Astrocyte of the spinal cord (primary cell): ENCODE measurements at regions not wholly inside any gene's neighbourhood (a gene's known extent, or its start where the extent isn't known, plus 50 kb on each side); places are given as distances from the start of the nearest gene placed in this dataset.

Source experiments
- DNase-seq: peaks from one replicate; pipeline ENCODE4 v3.0.0; 2011; ENCODE audit warnings: low read depth, low spot score
- H3K4me3 ChIP-seq: 2 replicates; pipeline ENCODE4 v1.5.1; 2011; ENCODE audit warnings: low read depth, mild to moderate bottlenecking, low read length, moderate library complexity
- CTCF ChIP-seq: IDR thresholded peaks from 2 replicates; pipeline ENCODE4 v1.5.1; 2012; ENCODE audit warnings: low read depth, mild to moderate bottlenecking, low read length, inconsistent platforms
- in situ Hi-C: cut with HindIII; loops from 2 replicates; pipeline ENCODE4 v1.10.0; 2017; ENCODE audit warnings: low sequenced_read_pairs

GRCh38 chrX:7586126-7586525 is 256.8 kb upstream of the VCX start:
- peak; percentile 17 for DNase-seq
- TF ChIP-seq CTCF: peak; percentile 42
- in situ Hi-C loops: no loop called here
- no peak overlapping the region for H3K4me3 ChIP-seq

GRCh38 chrX:7582191-7582590 is 260.8 kb upstream of the VCX start:
- DNase-seq: no peak
- H3K4me3 ChIP-seq: no peak overlapping the region
- no peak for TF ChIP-seq CTCF
- in situ Hi-C loops: no loop called here

- in situ Hi-C loops: no loop called here
- TF ChIP-seq CTCF: no peak
- no peak for DNase-seq
- H3K4me3 ChIP-seq: no peak overlapping the region
Measured at GRCh38 chrX:7580127-7580526, 262.8 kb upstream of the VCX start.

GRCh38 chrX:7574325-7574724 is 268.6 kb upstream of the VCX start:
- peak; percentile 5 for DNase-seq
- no peak overlapping the region for H3K4me3 ChIP-seq
- TF ChIP-seq CTCF: no peak
- in situ Hi-C loops: no loop called here

- no peak for TF ChIP-seq CTCF
- H3K4me3 ChIP-seq: no peak overlapping the region
- in situ Hi-C loops: no loop called here
- no peak for DNase-seq
Measured at GRCh38 chrX:7570432-7571029, 272.4 kb upstream of the VCX start.

GRCh38 chrX:7568597-7568996 is 274.4 kb upstream of the VCX start:
- in situ Hi-C loops: no loop called here
- TF ChIP-seq CTCF: no peak
- no peak overlapping the region for H3K4me3 ChIP-seq

GRCh38 chrX:7568130-7568529 is 274.8 kb upstream of the VCX start:
- no peak for DNase-seq
- in situ Hi-C loops: no loop called here
- H3K4me3 ChIP-seq: no peak overlapping the region
- TF ChIP-seq CTCF: no peak

More at GRCh38 chrX:7568597-7568996, 274.4 kb upstream of the VCX start:
- DNase-seq: no peak
